ENCODE measurements at regions not wholly inside any gene's neighbourhood (a gene's known extent, or its start where the extent isn't known, plus 50 kb on each side); places are given as distances from the start of the nearest gene placed in this dataset.
"Not testable (repeated sequence)": the region's sequence is repeated elsewhere in the genome, so short reads cannot be mapped to it uniquely, and the experiment has no call there.

DNA sequence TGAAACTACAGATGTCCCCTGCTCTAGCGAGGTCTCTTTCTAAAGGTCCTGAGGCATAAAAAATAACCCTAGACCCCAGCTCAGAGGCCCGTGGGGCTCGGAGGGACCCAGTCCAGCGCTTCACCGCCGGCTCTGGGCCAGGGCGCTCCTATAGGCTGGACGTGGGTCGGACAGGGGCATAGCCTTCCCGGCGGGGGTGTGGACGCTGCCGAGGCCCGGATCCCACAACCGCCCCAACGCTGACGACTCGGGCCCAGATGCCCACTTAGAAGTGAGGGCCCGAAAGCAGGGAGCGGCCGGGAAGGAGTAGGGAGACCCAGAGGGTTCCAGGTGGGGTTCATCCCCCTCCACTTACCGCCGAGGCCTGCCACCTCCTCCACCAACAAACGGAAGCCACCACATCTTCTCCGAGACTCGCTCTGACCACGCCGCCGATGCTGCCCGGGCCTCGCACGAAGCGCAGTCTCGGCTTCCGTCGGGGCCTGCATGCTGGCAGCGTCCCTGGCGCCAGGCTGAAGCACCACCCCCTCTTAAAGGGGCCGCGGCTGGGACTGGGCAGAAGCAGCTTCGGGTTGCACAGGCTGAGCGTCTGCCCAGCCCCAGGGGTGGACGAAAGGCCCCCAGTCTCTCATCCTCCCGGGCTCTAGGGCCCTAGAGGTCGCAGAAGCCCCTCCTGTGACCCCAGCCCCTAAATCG lies 179.0 kb upstream of the TPTE start:
- TF ChIP-seq POLR2A, POLR2AphosphoS5 (IDR thresholded peaks at IDR 0.05): not testable (repeated sequence)
- TF ChIP-seq, protein P1, sequence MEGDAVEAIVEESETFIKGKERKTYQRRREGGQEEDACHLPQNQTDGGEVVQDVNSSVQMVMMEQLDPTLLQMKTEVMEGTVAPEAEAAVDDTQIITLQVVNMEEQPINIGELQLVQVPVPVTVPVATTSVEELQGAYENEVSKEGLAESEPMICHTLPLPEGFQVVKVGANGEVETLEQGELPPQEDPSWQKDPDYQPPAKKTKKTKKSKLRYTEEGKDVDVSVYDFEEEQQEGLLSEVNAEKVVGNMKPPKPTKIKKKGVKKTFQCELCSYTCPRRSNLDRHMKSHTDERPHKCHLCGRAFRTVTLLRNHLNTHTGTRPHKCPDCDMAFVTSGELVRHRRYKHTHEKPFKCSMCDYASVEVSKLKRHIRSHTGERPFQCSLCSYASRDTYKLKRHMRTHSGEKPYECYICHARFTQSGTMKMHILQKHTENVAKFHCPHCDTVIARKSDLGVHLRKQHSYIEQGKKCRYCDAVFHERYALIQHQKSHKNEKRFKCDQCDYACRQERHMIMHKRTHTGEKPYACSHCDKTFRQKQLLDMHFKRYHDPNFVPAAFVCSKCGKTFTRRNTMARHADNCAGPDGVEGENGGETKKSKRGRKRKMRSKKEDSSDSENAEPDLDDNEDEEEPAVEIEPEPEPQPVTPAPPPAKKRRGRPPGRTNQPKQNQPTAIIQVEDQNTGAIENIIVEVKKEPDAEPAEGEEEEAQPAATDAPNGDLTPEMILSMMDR (IDR thresholded peaks at IDR 0.05) = not testable (repeated sequence)
